Glomerular visceral epithelial cell (primary cell): ENCODE measurements at regions not wholly inside any gene's neighbourhood (a gene's known extent, or its start where the extent isn't known, plus 50 kb on each side); places are given as distances from the start of the nearest gene placed in this dataset.

Experiments
- DNase-seq: peaks from one replicate; pipeline ENCODE4 v3.0.0-alpha.2; 2016; ENCODE audit errors: extremely low spot score

DNA sequence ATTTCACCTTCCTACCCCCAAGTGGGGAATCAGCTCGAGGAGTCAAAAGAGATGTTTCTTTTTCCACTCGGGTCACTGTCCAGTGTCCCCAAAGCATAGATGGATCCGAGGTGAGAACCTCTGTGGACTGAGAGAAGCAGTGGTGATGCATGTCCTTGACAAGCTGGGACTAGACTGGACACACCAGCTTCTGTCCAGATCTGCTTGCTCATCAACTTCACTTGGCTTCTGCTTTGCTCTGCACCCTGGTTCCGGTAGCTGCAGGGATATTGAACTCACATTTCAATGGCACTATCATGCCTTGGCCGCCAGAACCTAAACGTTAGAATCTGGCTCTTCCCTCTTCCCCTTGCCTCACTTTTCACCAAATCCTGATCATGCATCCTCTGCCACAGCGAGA, 50.3 kb upstream of the CXCL12 start:
- DNase-seq: no peak

- no peak for DNase-seq
These were observed 51.3 kb upstream of the CXCL12 start for GRCh38 chr10:44436240-44436639.

- no peak for DNase-seq
These were observed 53.1 kb upstream of the CXCL12 start for GRCh38 chr10:44437840-44438511.

GRCh38 chr10:44439239-44439957, 54.5 kb upstream of the CXCL12 start:
- DNase-seq: no peak

- no peak for DNase-seq
These were observed 55.0 kb upstream of the CXCL12 start for GRCh38 chr10:44439958-44440244.

DNA sequence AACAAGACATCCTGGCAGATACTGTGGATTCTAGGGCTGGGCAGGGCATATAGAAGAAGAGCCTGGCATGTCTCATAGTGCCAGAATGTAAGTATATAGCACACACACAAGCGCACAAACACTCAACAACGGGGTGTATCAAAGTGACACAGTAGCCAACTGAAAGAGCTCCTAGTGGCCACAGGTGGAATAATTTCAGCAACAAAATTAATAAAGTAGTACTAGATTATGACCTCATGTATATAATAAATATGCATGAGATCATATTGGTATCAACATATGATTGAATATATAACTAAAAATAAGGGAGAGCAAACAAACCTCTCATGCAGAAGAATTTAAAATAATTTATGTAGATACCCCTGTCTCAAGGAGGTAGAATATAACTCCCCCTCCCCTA, 72.4 kb upstream of the CXCL12 start:
- no peak for DNase-seq

DNA sequence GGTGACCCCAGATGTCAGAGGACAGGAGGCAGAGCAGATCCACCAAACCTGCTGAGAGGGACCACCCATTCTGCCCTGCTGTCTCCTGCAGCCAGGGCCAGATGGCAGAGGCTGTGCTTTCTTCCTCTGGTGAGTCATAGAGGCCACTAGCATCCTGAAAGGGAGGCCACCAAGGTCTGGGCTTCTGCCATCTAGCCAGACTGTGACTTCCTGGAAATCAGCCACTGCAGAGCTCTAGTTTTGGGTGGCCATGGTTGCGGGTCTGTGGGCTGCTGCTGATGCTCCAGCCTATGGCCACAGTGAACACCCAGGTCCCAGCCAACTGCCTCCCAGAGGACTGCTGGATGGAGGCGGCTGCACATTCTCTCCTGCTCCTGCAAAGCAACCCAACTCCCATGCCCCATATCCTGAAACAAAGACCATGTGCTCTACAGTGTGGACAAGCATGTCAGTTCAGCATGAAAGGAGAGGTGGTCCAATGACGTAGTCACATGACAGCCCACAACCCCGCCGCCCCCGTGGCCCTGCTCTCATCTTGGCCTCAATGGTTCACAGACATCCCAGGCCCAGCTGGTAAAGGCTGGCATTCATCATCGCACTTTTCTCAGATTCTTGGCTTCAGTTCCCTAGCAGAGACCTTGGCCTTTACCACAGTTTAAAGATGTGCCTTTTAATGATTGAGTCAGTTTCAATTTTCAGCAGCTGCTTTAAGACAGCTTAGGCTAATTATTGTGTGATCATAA, 73.9 kb upstream of the CXCL12 start:
- DNase-seq: no peak

- DNase-seq: no peak
These were observed 74.8 kb upstream of the CXCL12 start for GRCh38 chr10:44459671-44460070.

GRCh38 chr10:44460416-44460815, 75.5 kb upstream of the CXCL12 start:
- no peak for DNase-seq

- no peak for DNase-seq
These were observed 77.5 kb upstream of the CXCL12 start for GRCh38 chr10:44462338-44462914.

DNA sequence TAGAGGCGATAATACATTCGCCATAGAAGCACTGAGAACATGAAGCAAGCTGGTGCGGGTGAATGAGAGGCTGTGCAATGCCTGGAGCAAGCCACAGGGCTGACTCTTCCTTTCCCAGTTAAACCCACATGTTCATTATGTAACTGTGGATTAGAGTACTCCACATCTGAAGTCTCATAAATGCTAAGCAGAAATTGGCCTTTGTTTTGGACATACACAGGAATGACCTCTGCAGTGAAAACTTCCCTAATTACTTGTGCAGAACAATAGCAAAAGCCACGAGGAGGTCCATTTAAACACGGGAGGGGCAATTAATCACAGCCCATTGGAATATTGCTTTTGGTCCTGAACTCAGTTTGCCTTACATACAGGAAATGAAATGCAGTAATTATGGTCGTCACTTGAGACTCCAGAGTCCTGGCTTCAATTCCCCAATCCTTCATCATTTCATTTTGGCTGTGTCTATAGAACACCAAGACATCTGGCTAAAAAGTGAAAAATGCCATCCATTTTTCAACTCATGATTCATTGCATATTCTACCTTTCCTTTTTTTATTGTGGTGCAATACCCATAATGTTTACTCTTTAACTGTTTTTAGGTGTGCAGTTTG, 78.7 kb upstream of the CXCL12 start:
- DNase-seq: no peak

DNA sequence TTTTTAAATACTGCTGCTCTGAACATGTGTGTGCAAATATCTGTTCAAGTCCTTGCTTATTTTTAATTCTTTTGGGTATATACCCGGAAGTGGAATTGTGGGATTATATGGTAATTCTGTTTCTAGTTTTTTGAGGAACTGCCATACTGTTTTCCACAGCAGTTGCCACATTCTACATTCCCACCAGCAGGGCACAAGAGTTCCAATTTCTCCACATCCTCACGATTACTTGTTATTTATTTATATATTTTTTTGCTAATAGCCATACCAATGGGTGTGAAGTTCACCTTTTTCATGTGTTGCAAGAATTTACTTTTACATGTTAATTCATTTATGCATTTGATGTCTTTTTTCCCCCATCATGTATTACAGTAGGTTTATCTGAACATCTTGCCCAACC, 79.6 kb upstream of the CXCL12 start:
- no peak for DNase-seq

GRCh38 chr10:44465401-44466115, 80.7 kb upstream of the CXCL12 start:
- DNase-seq: no peak

DNA sequence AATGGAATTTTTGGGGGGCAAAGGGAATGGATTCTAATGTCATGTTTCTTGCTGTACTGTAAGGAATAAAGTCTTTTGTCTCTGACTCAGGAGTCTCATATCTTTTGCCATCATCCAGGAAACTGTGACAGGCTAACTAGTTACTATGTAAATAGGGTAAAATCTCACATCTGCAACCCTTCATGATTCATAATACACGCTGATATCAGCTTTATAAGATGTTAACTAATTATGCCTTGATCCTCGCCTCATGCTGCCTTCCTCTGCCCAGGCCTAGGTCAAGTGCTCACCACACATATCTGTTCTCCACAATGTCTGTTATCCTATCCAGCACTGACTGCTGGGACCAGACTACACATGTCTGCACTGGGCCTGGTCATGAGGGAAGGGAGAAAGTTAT, 81.3 kb upstream of the CXCL12 start:
- DNase-seq: no peak

GRCh38 chr10:44467090-44467489, 82.2 kb upstream of the CXCL12 start:
- no peak for DNase-seq

DNA sequence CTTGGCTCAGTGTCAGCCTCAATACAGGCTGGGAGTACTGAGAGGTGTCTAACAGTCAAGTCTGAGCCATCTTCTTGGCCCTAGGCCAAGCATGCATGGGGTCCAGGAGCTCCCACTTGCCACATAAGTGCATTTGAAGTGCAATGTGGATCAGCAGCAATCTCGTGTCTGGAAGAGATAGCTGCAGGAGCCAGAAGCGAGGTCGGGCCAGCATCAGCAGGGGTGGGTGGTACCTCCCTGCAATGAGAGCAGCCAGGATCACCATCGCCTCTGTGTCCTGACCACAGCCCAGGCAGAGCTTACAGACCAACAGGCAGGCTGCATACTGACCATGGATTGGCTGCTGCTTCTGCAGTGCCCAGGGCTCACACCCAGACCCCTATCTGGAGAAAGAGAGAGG, 83.0 kb upstream of the CXCL12 start:
- no peak for DNase-seq

- DNase-seq: no peak
These were observed 83.6 kb upstream of the CXCL12 start for GRCh38 chr10:44468525-44468924.

DNA sequence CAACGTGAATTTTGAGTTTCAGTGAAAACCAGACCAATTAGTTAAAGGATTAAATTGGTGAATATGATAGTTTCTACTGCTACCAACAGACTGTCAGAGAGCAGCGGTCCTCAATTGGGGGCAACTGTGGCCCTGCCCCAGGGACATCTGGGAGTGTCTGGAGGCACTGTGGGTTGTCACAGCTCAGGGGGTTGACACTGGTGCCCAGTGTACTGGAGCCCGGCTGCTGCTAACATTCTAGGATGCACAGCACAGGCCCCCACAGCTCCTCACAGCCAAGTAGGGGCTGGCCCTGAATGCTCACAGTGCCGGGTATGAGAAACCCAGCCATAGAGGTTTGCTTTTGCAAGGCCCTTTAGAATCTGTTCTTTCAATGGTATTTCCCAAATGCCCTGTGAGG, 84.1 kb upstream of the CXCL12 start:
- DNase-seq: no peak

GRCh38 chr10:44470784-44471183, 85.9 kb upstream of the CXCL12 start:
- no peak for DNase-seq

- DNase-seq: no peak
These were observed 86.5 kb upstream of the CXCL12 start for GRCh38 chr10:44471410-44471809.

- DNase-seq: no peak
These were observed 88.2 kb upstream of the CXCL12 start for GRCh38 chr10:44473146-44473545.
